Osteocyte (in vitro differentiated cells): ENCODE measurements at regions not wholly inside any gene's neighbourhood (a gene's known extent, or its start where the extent isn't known, plus 50 kb on each side); places are given as distances from the start of the nearest gene placed in this dataset.

Experiments
- DNase-seq: peaks from one replicate; pipeline ENCODE4 v3.0.0; 2021; ENCODE audit warnings: mixed read lengths; ENCODE audit not compliant: unreplicated experiment; ENCODE audit errors: extremely low spot score
- H3K27ac Mint-ChIP-seq: one replicate; pipeline ENCODE4 v1.8.0; 2021; ENCODE audit warnings: mild to moderate bottlenecking, mixed read lengths; ENCODE audit not compliant: unreplicated experiment
- H3K27me3 Mint-ChIP-seq: one replicate; pipeline ENCODE4 v1.8.0; 2021; ENCODE audit warnings: mixed read lengths; ENCODE audit not compliant: unreplicated experiment
- H3K36me3 Mint-ChIP-seq: one replicate; pipeline ENCODE4 v1.8.0; 2021; ENCODE audit warnings: mixed read lengths; ENCODE audit not compliant: unreplicated experiment
- H3K4me1 Mint-ChIP-seq: one replicate; pipeline ENCODE4 v1.8.0; 2021; ENCODE audit warnings: mixed read lengths; ENCODE audit not compliant: unreplicated experiment
- H3K4me3 Mint-ChIP-seq: one replicate; pipeline ENCODE4 v1.8.0; 2021; ENCODE audit warnings: mild to moderate bottlenecking, moderate library complexity, mixed read lengths; ENCODE audit not compliant: unreplicated experiment
- H3K9me3 Mint-ChIP-seq: one replicate; pipeline ENCODE4 v1.8.0; 2021; ENCODE audit warnings: mixed read lengths; ENCODE audit not compliant: unreplicated experiment
- TF ChIP-seq, protein P1 (sequence below): fragments of 200-600 bp; sonication (generic); IDR thresholded peaks from 2 replicates; pipeline ENCODE4 v1.5.0; 2021; ENCODE audit warnings: antibody characterized with exemption, mild to moderate bottlenecking, moderate library complexity

GRCh38 chr5:155919725-155920124, 407.2 kb upstream of the SGCD start:
- Mint-ChIP-seq H3K36me3 (no peaks in the 10 kb centered on the region), H3K27ac (no peak overlapping the region), H3K9me3 (no peaks in the 10 kb centered on the region), H3K27me3 (peaks cover 2% of the 10 kb centered on the region), H3K4me1 (no peaks in the 10 kb centered on the region), H3K4me3 (no peak overlapping the region)
- TF ChIP-seq, protein P1, sequence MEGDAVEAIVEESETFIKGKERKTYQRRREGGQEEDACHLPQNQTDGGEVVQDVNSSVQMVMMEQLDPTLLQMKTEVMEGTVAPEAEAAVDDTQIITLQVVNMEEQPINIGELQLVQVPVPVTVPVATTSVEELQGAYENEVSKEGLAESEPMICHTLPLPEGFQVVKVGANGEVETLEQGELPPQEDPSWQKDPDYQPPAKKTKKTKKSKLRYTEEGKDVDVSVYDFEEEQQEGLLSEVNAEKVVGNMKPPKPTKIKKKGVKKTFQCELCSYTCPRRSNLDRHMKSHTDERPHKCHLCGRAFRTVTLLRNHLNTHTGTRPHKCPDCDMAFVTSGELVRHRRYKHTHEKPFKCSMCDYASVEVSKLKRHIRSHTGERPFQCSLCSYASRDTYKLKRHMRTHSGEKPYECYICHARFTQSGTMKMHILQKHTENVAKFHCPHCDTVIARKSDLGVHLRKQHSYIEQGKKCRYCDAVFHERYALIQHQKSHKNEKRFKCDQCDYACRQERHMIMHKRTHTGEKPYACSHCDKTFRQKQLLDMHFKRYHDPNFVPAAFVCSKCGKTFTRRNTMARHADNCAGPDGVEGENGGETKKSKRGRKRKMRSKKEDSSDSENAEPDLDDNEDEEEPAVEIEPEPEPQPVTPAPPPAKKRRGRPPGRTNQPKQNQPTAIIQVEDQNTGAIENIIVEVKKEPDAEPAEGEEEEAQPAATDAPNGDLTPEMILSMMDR, result no peak
- DNase-seq, result no peak

GRCh38 chr5:155921621-155922020, 405.3 kb upstream of the SGCD start:
- Mint-ChIP-seq H3K27me3 (peaks cover 2% of the 10 kb centered on the region), H3K36me3 (no peaks in the 10 kb centered on the region), H3K4me1 (no peaks in the 10 kb centered on the region), H3K27ac (no peak overlapping the region), H3K4me3 (no peak overlapping the region), H3K9me3 (no peaks in the 10 kb centered on the region)
- DNase-seq, result no peak
- TF ChIP-seq, protein P1, result no peak

DNA sequence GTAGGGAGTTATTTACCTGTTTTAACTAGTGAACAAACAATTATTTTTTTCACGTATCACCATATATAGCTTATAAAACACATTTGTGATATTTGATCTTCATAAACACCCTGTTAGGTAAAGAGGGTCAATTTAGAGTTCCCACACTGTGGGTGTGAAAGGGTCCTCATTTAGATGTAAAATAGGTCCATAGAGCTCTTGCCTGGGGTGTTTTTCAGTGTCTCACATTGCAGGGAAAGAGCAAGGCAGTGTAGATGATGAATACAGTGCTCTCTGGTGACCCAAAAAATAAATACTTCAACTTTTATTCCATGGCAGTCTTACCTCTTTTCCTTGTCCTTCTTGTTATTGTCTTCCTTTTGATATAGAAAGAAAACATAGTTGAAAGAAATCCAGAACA, 403.2 kb upstream of the SGCD start:
- no peaks in the 10 kb centered on the region for H3K36me3 Mint-ChIP-seq
- H3K4me1 Mint-ChIP-seq, result no peaks in the 10 kb centered on the region
- no peak for DNase-seq
- H3K4me3 Mint-ChIP-seq, result no peak overlapping the region
- peaks cover 5% of the 10 kb centered on the region for H3K27me3 Mint-ChIP-seq
- TF ChIP-seq, protein P1, result no peak
- no peak overlapping the region for H3K27ac Mint-ChIP-seq
- H3K9me3 Mint-ChIP-seq, result no peaks in the 10 kb centered on the region

DNA sequence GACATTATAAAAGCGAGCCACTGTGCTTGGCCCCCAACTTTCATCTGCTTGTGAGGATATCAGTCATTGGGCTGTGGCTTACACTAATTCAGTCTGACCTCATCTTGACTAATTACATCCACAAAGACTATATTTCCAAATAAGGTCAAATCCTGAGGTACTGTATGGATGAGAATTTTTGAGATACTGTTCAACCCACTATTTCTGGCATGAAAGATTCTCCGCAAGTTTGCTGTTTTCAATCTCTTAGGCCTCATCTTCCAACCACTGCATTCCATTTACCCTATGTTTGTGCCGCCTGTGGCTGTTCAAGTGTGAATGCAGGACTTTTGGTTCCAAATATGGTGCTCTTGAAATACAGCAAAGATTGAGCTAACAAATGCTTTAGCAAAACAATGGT, 400.9 kb upstream of the SGCD start:
- Mint-ChIP-seq H3K4me1 (no peaks in the 10 kb centered on the region), H3K36me3 (no peaks in the 10 kb centered on the region), H3K9me3 (no peaks in the 10 kb centered on the region), H3K4me3 (no peak overlapping the region), H3K27me3 (peaks cover 14% of the 10 kb centered on the region), H3K27ac (no peak overlapping the region)
- TF ChIP-seq, protein P1, result no peak
- no peak for DNase-seq

DNA sequence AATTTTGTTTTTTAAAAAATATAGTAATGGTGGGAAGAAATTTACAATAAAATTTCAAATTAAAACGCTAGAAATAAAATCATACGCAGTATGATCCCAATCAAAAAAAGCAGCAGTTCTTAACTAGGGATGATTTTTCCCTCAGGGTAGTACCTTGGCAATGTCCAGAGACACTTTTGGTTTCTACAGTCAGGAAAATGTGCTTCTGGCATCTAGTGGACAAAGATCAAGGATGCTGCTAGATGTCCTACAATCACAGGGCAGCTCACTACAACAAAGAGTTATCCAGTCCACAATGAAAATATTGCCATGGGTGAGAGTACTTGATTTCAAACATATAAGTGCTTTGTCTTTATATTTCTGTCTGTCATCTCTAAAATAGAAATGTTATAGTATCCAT, 400.2 kb upstream of the SGCD start:
- H3K36me3 Mint-ChIP-seq, result no peaks in the 10 kb centered on the region
- no peak overlapping the region for H3K27ac Mint-ChIP-seq
- no peaks in the 10 kb centered on the region for H3K4me1 Mint-ChIP-seq
- no peak overlapping the region for H3K4me3 Mint-ChIP-seq
- TF ChIP-seq, protein P1, result no peak
- peaks cover 14% of the 10 kb centered on the region for H3K27me3 Mint-ChIP-seq
- no peaks in the 10 kb centered on the region for H3K9me3 Mint-ChIP-seq
- no peak for DNase-seq
